HG02981 (cell line): ENCODE measurements at regions not wholly inside any gene's neighbourhood (a gene's known extent, or its start where the extent isn't known, plus 50 kb on each side); places are given as distances from the start of the nearest gene placed in this dataset.
"Not testable (repeated sequence)": the region's sequence is repeated elsewhere in the genome, so short reads cannot be mapped to it uniquely, and the experiment has no call there.

Source experiments
- ATAC-seq: cut with Tn5 transposase; IDR thresholded peaks from one replicate; pipeline ENCODE4 v1.9.1; 2021; ENCODE audit warnings: mild to moderate bottlenecking, moderate library complexity; ENCODE audit not compliant: unreplicated experiment

DNA sequence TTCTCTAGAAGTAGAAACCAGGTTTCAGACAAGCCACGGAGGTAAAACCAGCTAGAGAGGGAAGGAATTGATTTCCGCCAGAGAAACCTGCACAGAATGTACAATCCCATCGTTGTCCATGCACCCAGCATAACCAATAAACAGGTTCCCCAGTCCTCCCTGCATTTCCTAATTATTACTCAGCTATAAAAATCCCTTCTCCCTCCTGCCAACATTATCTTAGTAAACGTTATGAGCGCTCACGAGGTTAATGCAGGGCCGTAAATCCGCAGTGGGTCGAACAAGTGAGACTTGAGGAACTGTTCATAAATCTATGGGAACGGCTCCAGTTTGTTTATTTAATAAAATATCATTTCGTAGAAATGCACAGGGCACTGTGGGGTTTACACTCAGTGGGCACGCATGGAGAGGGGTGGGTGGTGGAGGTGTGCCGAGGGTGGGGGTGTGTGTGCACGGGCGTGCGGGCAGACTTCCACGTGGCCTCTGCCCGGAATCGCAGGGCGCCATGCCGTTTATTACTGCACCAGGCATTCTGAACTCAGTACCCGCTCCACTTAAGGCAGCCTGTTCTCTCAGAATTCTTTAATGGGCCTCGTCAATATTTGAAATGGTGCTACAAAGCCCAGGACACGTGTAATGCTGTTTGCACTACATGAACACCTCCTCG, 257.3 kb downstream of the MIAT start:
- ATAC-seq = no peak

DNA sequence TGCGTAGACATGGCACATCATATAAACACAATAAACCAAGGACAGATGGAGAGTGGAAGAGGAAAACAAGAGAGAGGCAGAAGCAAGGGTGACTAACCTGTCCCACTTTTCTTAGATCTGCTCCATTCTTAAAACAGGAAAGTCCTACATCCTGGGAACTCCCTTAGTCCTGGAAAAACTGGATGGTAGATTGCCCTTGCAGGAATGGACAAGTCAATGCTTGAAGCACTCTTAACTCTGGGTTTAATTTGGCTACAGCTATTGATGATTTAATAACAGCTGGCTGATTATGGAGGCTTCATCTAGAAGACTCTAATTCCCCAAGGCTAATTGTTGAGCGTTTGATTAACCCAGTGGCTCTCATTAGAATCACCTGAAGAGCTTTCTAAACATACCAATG, 258.8 kb downstream of the MIAT start:
- ATAC-seq = no peak

DNA sequence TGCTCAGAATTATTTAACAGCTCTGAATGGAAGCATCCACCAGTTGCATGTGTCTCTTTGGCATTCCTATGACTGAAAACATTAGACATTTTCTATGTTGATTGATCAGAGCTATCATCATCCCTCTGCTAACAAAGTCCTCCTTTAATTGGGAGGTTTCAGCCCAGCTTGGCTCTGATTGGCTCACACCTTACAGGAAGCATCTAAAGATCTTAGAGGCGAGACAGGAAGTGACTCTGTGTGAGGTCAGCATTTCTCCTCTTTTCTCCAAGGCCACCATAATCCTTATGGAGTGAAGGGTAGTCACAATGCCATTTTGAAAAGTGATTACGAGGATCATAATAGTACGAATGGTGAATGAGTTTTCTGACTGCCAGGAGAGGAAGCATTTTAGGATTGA, 260.8 kb downstream of the MIAT start:
- ATAC-seq = no peak

DNA sequence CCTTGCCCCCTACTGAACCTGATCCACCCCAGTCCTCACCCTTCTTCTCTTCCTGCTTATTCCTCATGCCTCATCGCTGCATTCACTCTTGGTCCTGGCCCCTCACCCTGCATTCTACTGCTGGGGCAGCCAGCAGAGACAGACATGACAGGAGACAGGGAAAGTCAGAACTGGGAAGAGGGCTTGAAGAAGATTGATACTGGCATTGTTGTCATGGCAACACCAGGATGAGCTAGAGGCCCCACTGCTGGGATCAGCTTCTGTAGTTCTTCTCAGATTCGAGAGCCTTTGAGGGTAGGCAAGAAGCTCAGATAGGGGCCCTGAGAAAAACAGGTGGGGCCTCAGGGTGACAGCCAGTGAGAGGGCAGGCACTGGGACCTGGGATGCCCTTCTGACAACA, 264.3 kb downstream of the MIAT start:
- no peak for ATAC-seq

DNA sequence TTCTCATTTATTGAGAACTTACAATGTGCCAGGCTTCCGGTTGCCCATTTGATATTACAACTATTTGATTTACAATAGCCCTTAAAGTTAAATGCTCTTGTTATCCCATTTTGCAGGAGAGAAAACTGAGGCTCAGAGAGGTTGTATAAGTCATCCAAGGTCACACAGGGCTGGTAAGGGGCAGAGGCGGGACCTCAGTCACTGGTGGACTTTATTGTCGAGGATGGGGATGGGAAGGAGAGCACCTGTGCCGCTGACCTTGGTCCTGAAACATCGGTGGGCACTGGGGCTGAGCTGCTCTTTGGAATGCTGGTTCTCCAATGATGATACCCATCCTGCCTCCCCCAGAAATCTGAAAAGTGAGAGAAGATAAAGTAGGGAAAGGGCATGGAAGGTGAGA, 265.4 kb downstream of the MIAT start:
- no peak for ATAC-seq

DNA sequence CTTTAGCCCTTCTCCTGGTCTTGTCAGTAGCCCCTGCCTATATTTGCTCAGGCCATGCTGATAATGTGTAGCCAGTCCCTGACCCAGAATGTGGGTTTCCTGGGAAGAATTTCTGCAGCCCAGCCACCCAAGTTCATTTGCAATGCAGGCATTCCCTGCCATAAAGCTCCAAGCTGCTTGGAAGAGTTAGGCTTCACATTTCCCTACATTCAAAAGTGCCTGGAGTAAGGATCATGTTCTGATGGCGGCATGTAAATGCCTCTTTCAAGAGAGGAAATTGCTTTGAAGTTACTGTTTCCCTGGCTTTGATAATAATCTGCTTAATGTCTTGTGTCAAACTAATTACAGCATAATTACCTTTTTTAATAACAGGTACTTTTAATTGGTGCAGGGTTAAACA, 266.1 kb downstream of the MIAT start:
- ATAC-seq = no peak

DNA sequence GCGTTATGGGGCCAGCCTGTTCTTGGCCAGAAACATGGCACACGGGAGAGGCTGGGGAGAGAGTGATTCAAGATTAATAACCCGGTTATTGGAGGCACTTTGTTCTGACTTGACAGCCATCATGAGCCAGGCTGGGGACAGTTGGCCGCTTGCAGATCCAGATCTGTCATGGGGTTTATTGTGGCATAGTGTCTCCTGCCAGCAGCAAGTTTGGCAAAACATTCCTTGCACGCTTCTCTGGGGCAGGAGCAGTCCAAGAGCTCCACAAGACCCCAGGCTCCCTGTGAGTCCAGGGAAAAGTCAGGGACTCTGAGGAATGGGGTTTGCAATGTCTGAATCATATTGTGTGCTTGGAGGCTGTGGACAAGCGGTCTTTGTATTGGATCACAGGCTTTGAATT, 270.4 kb downstream of the MIAT start:
- ATAC-seq = no peak

DNA sequence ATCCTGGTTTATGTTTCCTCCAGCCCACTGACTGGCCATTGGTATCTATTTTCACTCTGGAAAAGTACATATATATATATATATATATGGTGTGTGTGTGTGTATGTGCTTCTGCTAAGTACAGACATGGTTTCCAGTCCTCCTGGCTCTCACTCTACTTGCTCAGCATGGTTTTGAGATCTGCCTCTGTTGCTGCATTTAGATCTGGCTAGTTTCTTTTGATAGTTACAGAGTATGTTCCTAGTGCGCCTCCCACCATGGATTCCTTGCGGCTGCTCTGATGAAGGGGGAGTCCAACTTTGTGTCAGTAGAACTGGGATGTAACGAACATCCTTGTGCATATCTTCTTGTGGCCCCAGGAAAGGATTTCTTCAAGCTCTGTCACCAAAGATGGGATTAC, 274.1 kb downstream of the MIAT start:
- ATAC-seq = no peak

DNA sequence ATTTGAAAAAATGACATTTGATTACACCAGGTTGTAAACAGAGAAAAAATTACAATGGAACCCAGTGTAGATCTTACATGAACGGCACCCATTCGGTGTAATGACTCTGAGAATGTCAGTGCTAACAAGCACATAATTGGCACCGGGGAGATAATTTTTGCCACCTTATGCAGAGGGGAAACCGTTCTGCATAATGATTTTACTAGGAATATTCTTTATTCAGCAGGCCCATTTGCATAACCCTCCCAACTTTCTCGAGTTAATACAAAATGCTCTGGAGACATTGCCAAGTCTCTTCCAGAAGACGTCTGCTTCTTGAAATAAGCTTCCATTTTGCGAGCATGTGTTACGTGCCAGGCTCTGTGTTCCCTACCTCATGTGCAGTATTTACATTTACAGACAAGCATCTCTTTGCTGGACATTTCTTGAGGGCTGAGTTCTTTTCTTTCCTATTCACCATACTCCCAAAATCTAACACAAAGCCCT, 275.8 kb downstream of the MIAT start:
- ATAC-seq = no peak

DNA sequence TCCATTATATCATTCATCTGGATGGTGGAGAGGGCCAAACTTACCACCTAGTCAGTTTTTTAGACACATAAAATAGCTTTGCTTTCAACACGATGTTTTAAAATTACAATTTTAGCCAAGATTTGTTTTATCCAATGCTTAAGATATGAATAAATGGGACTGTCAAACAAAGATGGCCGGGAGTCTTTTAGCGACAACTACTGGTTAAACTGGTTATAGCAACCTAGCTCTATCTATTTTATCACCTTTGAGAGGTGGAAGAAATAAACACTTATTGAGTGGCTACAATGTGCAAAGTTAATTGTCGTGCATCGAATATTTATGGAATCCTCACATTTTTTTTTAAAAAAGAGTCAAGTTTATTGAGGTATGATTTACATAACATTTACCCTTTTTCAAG, 279.8 kb downstream of the MIAT start:
- no peak for ATAC-seq

DNA sequence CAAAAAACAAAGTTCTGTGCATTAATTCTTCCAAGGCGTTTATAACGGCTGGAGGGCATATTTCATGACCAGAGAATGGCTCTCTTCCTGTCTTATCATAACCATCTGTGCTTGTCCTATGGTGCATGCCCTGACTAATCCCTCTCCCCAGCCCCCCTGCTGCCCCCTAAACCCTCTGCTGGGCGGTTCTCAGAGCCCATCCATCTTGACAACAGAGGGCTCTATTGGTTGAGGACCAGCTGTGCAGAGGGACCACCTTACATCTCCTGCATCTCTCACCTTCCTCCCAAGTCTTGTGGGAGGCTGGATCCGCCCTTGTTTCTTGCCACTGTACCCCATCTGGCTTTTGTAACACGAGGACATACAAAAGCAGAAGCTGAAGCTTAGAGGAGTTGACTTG, 282.1 kb downstream of the MIAT start:
- ATAC-seq = no peak

DNA sequence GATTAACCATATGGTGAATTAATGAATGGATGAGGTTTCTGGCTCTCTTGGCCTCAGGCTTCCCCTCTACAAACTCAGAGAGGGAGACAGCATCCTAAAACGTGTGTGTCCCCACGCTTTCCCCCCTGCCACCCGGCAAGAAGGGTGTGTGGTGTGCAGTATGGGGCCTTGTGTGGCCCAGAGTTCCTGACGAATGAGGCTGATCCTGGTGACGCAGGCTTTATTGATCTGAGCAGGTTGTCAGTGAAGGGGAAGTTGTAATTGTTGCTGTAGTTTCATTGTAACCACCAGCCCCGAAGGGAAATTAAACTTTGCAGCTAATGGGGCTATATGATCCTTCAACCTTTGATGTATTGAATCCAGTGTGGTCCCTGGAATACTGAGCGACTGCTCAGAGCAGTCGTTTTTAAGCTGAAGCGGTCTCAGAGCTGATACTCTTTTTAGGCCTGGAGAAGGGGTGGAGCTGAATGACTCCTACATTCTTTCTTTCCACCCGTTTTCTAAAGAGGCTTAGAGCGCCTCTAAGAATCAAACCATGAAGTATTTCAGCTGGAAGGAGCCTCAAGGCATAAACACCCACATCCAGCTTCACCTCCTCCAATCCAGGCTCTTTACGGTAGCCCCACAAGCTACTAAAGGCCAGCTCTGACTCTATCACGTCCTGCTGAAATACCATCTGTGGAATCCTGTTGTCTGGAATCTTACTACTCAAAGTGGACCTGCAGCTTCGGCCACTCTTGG, 284.7 kb downstream of the MIAT start:
- no peak for ATAC-seq

DNA sequence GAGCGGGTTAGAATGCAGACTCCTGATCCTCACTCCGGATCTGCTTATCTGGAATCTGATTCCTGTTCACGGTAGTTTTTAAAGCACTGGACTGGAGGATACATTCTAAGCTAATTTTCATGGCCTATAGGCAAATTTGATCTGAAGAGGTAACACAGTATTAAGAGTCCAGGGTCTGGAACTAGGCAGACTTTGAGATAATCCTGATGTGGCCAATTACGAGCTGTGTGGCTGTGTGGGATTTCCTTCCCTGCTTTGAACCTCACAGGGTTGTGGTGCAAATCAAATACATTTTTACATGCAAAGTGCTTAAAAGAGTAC, 285.2 kb downstream of the MIAT start:
- ATAC-seq = no peak

DNA sequence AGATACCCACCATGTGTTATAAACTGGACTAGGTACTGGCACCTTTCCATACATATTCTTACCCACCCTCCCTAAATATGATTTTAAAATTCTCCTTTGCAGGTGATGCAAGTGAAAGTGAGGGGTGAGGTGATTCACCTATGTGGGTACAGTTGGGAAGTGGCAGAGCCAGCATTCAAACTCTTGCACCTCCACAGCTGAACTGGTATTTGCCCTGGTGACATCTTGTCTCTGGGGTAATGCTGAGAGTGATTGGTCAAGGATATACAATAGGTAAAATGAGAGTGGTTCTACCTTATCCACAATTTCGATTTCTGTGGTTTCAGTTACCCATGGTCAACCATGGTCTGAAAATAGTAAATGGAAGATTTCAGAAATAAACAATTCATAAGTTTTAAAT, 288.2 kb downstream of the MIAT start:
- ATAC-seq = no peak

DNA sequence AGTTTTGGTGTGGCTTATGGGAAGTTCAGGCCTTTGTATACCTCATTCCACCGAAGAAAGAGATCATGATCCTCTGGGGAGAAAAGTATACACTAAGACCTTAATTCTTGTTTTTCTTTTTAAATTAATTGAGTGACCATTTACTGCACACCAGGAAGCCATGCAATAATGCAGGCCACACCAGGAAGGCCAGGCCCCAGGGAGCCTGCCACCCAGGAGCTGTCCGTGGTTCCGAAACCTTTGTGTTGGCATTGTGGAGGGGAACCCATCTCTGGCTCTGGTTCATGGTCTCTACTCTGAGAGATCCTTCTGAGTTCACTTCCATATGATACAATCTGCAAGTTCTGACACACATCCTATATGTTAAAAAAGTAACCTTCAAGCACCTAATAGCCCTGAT, 291.8 kb downstream of the MIAT start:
- no peak for ATAC-seq

DNA sequence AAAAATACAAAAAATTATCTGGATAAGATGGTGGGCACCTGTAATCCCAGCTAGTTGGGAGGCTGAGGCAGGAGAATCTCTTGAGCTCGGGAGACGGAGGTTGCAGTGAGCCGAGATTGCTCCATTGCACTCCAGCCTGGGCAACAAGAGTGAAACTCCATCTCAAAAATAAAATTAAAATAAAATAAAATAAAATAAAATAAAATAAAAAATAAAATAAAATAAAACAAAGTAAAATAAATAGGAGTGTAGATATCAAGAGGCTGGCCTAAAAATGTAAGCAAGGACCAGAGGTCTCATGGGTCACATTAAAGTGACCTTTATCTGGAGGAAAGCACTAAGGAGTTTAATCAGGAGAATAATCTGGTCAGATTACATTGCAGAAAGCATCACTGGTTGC, 293.8 kb downstream of the MIAT start:
- ATAC-seq = not testable (repeated sequence)

DNA sequence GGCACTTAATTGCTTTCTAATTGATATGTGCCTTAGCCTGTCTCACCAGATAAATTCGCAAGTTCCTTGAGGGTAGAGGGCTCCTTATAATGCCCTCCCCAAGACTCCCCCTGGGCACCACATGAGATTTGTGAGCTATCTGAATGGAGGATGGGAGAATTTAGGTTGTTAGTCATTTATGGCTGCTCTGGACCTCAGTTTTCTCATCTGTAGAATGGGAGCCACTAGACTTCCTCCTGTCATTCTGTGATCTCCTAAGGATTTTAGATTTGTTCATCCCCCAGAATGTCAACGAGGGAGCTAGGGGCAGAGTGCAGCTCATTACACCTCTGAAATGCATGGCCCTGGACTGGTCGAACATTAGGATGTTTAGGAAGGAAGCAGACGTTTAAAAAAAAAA, 294.6 kb downstream of the MIAT start:
- ATAC-seq = no peak

DNA sequence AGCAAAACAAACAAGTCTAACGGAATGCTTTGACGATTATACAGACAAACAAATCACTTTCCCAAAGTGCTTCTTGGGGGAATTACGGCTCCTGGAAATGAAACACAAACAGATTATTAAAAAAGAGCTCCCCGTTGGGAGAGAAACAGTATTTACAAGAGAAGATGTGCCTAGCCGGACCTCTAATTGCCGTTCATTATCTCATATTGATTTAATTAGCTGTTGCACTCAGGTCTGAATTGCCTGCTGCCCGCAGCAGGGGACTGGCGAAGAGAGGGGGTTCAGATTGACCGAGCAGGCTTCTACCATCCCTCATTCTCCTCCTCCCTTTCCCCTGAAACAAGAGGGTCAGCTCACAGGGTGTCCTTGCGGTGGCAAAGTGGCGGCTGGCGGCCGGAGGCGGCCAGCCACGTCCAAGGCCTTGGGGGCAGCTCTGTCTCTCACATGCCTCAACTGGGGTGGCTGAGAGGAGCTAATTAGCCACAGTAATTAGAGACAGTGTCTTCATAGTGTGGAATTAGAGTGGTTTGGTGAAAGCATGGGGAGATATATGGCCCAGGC, 295.1 kb downstream of the MIAT start:
- ATAC-seq = no peak

DNA sequence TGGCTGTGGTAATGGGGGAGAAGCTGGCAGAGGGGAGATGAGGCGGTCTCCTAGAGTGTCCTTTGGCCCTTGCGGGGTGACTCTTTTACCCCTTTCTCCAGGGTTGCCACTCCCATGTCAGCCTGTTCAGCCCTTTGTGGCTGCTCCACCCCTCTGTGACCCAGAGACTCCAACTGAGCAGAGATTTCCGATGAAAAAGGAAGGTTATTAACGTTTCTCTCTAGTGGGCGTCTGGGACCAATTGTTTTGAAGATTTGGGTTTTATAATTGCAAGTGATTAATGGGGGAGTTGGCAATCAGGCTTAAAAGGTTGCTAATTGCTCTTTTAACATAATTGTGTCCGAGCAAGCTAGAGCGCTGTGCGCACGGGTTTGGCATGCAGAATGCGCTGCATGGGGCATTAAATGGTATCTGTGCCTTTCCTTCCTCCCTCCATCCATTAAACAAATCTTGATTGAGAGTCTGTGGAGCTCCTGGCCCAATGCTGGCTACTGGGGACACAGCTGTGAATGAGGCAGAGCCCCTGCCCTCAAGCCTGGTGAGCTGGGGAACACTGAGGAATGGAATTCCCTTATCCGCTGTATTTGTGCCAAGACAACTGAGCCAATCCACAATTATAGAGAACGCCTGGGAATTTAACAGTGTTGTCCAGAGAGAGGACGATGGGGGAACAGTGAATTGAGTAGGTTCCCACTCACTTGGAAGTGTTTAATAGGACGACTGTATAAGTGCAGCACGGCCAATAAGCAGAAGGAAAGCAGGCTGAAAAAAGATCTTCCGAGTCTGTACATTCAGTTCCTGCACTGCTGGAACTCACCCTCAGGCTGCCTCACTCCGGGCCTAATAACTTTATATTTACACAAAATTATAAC, 295.9 kb downstream of the MIAT start:
- no peak for ATAC-seq

DNA sequence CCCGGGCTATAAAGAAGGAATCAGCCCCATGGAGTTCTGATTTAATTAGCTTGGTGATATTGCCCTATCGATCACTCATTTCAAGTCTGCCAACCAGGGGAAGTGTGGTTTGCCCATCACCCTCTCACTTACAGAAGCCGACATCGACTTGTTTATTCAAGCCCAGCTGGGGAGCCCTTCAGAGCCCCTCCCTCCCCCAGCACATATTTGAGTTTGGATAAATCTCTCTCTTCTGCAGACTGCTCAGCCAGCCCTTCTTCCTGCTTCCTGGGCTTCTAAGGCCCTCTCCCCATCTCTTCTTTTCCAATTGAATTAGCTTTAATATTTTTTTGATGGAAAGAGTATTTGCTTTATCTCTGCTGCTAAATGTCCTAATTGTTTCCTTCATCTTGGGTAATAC, 299.0 kb downstream of the MIAT start:
- ATAC-seq = no peak

DNA sequence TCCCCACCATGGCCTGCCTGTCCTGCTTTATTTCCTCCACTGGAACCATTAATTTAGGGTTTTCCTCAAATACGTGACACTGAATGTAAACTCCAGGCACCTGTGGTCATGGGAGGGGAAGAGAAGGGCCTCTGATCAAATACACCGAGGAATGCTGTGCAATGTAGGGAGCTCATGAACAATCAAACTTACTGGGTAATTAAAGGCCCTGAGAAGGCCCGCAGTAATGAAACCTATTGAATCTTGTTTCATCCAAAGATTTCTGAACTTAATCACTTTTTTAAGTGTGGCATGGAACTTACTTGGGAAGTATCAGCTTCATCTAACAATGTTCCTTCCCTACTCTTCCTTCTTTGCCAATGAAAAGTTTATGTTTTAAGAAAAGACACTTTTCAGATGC, 299.8 kb downstream of the MIAT start:
- no peak for ATAC-seq

DNA sequence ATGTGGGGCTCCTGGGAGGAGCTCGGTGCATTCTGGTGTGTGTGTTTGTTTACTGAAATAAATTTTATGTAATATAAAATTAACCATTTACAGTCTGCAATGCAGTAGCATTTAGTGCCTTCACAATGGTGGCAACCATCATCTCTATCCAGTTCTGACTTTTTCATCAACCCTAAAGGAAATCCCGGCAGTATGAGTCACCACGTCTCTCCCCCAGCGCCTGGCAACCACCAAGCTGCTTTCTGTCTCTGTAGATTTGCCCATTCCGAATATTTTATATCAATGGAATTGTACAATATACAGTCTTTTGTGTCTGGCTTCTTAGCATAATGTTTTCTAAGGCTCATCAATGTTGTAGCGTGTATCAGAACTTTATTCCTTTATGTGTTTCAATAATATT, 300.5 kb downstream of the MIAT start:
- ATAC-seq = no peak
